ENCODE measurements at regions not wholly inside any gene's neighbourhood (a gene's known extent, or its start where the extent isn't known, plus 50 kb on each side); places are given as distances from the start of the nearest gene placed in this dataset.

DNA sequence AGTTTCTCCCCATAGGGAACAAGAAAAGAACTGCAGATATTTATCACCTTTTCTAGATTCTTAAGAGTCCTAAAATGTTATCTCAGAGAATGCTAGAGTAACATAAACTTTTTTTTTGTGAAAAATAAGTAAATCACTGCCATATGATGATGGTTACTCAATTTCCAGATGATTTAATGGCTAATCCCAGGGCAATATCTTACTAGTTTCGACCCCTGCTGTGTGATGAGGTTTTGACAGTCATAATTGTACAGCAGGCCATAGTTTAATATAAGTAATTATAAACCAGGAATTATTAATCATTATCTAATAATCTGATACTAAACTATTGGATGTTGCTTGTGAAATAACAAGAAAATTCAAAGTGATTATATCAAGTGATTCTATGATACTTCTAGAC, 210.6 kb downstream of the HLX start:
- no peak overlapping the region for H3K27ac Mint-ChIP-seq
- H3K27me3 Mint-ChIP-seq (ENCODE audit: low read depth in 3 of 3) = peaks cover 0 to 3% (median 0%) of the 10 kb centered on the region in 3 donors
- no peaks in the 10 kb centered on the region for H4K20me1 ChIP-seq (ENCODE audit: insufficient read depth, low read length)
- intact Hi-C loops (cut with micrococcal nuclease) = loop anchor here in 1 of 2 donors (10.0 kb wide), 1 partner anchor 355 kb away; no protein-coding TSS in a partner anchor
- no peak overlapping the region for H3K4me3 Mint-ChIP-seq
- no peaks in the 10 kb centered on the region for H3K79me2 ChIP-seq (ENCODE audit: insufficient read depth, low read length)
- no peak for DNase-seq
- peaks cover 33% of the 10 kb centered on the region for H3K4me1 Mint-ChIP-seq
- no peaks in the 10 kb centered on the region for H3K36me3 ChIP-seq (replicated peaks in 1 of 2; ENCODE audit: control insufficient read depth in 1 of 2, insufficient read depth in 2 of 2, low read length in 2 of 2)
- peaks cover 3 to 13% (median 8%) of the 10 kb centered on the region in 7 donors for H3K9me3 Mint-ChIP-seq
- H3K27ac ChIP-seq (ENCODE audit: low read depth in 1 of 2, low read length in 2 of 2) = no peak overlapping the region
- no peak overlapping the region for H2AFZ ChIP-seq (ENCODE audit: insufficient read depth, low read depth, low read length, poor library complexity, severe bottlenecking)
- H3K27me3 ChIP-seq (ENCODE audit: control insufficient read depth in 2 of 2, insufficient read depth in 2 of 2, low read length in 2 of 2) = no peaks in the 10 kb centered on the region
- H3K9ac ChIP-seq (ENCODE audit: insufficient read depth, low read length, poor library complexity, severe bottlenecking) = no peak overlapping the region
- no CpG with 5 or more reads among the region's 1 CpG for WGBS (ENCODE audit: insufficient coverage)
- no peak overlapping the region for H3K4me2 ChIP-seq (replicated peaks; ENCODE audit: extremely low read depth, low read length, poor library complexity, severe bottlenecking)
- no peak overlapping the region for H3K4me3 ChIP-seq (replicated peaks in 1 of 3; ENCODE audit: low read depth in 2 of 3, low read length in 3 of 3)
- H3K4me1 ChIP-seq (ENCODE audit: control insufficient read depth in 1 of 2, insufficient read depth in 2 of 2, low read length in 2 of 2) = peaks cover 21 to 32% of the 10 kb centered on the region in 2 donors
- TF ChIP-seq, protein P1, sequence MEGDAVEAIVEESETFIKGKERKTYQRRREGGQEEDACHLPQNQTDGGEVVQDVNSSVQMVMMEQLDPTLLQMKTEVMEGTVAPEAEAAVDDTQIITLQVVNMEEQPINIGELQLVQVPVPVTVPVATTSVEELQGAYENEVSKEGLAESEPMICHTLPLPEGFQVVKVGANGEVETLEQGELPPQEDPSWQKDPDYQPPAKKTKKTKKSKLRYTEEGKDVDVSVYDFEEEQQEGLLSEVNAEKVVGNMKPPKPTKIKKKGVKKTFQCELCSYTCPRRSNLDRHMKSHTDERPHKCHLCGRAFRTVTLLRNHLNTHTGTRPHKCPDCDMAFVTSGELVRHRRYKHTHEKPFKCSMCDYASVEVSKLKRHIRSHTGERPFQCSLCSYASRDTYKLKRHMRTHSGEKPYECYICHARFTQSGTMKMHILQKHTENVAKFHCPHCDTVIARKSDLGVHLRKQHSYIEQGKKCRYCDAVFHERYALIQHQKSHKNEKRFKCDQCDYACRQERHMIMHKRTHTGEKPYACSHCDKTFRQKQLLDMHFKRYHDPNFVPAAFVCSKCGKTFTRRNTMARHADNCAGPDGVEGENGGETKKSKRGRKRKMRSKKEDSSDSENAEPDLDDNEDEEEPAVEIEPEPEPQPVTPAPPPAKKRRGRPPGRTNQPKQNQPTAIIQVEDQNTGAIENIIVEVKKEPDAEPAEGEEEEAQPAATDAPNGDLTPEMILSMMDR (IDR thresholded peaks at IDR 0.05) = no peak
- no peaks in the 10 kb centered on the region for H3K36me3 Mint-ChIP-seq
- H3K9me3 ChIP-seq (replicated peaks in 1 of 2; ENCODE audit: control insufficient read depth in 1 of 2, insufficient read depth in 1 of 2, low read length in 2 of 2) = peaks cover 0 to 5% of the 10 kb centered on the region in 2 donors

DNA sequence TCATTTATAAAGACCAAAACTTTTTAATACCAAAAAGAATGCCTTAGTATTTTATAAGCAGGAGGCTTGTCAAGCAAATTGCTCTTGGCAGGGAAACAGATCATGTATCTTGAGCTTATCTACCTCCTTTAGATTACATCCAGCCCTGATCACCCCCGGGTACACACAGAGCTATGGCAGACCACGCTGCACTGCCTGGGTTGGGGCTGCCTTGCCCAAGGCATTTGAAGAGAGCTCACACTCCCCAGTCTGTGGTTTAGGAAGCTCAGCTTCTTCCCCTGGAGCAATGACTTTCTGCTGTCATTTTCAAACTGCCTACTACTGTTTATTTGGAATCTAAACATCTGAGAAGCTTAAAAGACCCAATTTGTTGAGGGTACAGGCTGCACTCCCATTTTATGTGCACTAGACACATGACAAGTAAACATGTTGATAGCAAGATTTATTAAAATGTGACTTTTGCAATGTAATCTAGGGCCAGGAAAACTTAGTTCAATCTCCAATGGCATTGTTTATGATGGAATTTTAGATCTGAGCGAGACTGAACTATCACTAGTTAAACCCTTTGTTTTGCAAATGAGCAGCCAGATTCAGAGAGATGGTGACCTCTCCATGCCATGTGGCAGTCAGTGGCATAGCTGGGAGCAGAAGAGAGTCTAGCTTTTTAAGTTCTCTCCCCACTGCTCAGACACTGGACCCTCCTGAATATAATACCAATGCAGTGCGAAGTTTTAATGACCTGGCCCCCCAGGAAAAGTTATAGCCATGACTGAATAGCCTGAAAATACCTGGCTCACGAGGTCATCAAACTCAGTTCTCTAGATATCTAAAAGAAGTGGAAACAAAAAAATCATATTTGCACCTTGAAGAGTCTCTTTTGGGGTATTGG, 214.9 kb downstream of the HLX start:
- H4K20me1 ChIP-seq (ENCODE audit: insufficient read depth, low read length) = no peaks in the 10 kb centered on the region
- H3K9me3 Mint-ChIP-seq = peaks cover 3 to 19% (median 13%) of the 10 kb centered on the region in 7 donors
- no peaks in the 10 kb centered on the region for H3K79me2 ChIP-seq (ENCODE audit: insufficient read depth, low read length)
- 49% methylated on average over 4 of the region's 5 CpGs for WGBS (ENCODE audit: insufficient coverage)
- no peaks in the 10 kb centered on the region for H3K27me3 ChIP-seq (ENCODE audit: control insufficient read depth in 2 of 2, insufficient read depth in 2 of 2, low read length in 2 of 2)
- peak overlapping the region in 1 of 2 donors; percentile 39 for H3K4me3 Mint-ChIP-seq
- no peak overlapping the region for H3K4me2 ChIP-seq (replicated peaks; ENCODE audit: extremely low read depth, low read length, poor library complexity, severe bottlenecking)
- H3K4me1 ChIP-seq (ENCODE audit: control insufficient read depth in 1 of 2, insufficient read depth in 2 of 2, low read length in 2 of 2) = peaks cover 36 to 45% of the 10 kb centered on the region in 2 donors
- no peaks in the 10 kb centered on the region for H3K36me3 ChIP-seq (replicated peaks in 1 of 2; ENCODE audit: control insufficient read depth in 1 of 2, insufficient read depth in 2 of 2, low read length in 2 of 2)
- H2AFZ ChIP-seq (ENCODE audit: insufficient read depth, low read depth, low read length, poor library complexity, severe bottlenecking) = no peak overlapping the region
- H3K27ac ChIP-seq (ENCODE audit: low read depth in 1 of 2, low read length in 2 of 2) = no peak overlapping the region
- peaks cover 0 to 8% of the 10 kb centered on the region in 2 donors for H3K36me3 Mint-ChIP-seq
- H3K4me1 Mint-ChIP-seq = peaks cover 45% of the 10 kb centered on the region
- H3K27ac Mint-ChIP-seq = peak overlapping the region in 3 of 7 donors; percentile 30 to 36 (median 32)
- intact Hi-C loops (cut with micrococcal nuclease) = loop anchor here in 1 of 2 donors (10.0 kb wide), 1 partner anchor 351 kb away; no protein-coding TSS in a partner anchor
- H3K27me3 Mint-ChIP-seq (ENCODE audit: low read depth in 3 of 3) = peaks cover 4 to 10% (median 6%) of the 10 kb centered on the region in 3 donors
- peaks cover 0 to 5% of the 10 kb centered on the region in 2 donors for H3K9me3 ChIP-seq (replicated peaks in 1 of 2; ENCODE audit: control insufficient read depth in 1 of 2, insufficient read depth in 1 of 2, low read length in 2 of 2)
- no peak overlapping the region for H3K4me3 ChIP-seq (replicated peaks in 1 of 3; ENCODE audit: low read depth in 2 of 3, low read length in 3 of 3)
- TF ChIP-seq, protein P1 (IDR thresholded peaks at IDR 0.05) = no peak
- H3K9ac ChIP-seq (ENCODE audit: insufficient read depth, low read length, poor library complexity, severe bottlenecking) = no peak overlapping the region
- no peak for DNase-seq

Measured in CD14-positive monocyte (primary cell).